GM19372 (cell line): ENCODE measurements at regions not wholly inside any gene's neighbourhood (a gene's known extent, or its start where the extent isn't known, plus 50 kb on each side); places are given as distances from the start of the nearest gene placed in this dataset.

Source experiments
- ATAC-seq: cut with Tn5 transposase; IDR thresholded peaks from one replicate; pipeline ENCODE4 v1.9.1; 2021; ENCODE audit warnings: mild to moderate bottlenecking, low read depth, moderate library complexity; ENCODE audit not compliant: unreplicated experiment

DNA sequence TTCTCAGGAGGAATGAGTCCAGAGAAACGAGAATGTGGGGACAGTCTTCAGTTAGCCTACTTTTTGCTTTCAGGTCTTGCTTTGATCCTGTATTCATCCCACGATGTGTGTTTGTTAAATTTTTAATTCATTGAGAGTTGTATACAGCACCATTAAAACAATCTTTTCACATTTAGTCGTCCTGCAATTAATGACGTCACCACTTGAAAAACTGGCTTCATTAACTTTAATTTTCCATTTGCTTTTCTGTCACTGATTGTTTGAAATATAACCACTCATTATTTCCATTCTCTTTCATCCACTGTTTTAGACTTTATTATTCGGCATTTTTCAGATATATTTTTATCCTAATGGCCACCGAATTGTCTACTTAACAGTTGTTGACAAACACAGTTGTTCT lies 146.9 kb downstream of the TFEC start:
- ATAC-seq: no peak

DNA sequence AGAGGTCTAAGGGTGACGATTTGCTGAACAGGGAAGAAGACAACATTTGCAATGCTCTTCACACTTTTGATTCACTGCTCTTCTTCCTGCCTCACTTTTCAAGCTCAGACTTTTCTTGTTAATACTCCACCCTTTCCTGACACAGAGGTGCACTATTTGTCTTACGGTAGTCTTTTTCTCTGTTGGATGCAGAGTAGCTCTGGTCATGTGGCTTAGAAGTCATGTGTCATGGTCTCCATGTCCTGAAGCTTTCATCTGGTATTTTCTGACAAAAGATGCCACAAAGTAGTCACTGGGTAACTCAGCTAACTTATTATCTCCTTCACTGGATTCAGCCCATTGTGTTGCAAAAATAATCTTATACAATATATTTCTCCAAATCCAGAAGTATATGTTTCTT lies 149.1 kb downstream of the TFEC start:
- ATAC-seq: no peak

DNA sequence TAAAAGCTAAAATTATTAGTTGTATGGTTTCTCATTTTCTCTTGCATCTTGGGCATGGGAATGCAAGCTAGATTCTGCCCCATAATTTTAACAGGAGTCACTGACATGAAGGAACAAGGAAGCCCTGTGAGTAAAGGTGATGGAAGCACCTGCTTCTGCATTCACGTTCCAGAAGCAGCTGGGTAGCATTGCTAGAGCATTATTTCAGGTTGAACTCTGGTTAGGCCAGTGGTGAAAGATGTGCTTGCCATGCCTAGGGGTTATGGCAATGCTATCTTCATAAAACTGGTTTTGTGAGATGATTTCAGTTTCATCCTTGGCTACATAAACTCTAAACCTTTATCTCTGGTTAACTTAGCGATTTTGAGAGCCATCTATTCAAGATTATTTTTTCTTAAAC lies 151.4 kb downstream of the TFEC start:
- no peak for ATAC-seq

DNA sequence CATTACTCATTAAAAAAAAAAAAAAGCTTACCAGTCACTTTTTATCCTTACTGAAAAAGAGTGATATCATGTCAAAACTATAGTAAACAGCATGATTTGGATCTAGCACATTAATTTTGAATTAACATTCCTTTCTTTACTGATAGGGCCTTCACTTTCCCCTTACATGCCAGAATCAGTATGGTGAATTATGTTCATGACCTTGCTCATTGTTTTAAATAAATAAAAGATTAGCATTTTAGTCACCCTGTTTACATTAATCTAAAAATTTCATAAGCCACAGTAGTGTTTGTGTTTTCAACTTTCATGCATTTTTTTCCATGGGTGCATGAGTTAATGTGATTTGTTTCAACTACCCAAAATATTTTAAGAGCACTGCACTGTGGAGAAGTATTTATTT lies 160.8 kb downstream of the TFEC start:
- no peak for ATAC-seq

DNA sequence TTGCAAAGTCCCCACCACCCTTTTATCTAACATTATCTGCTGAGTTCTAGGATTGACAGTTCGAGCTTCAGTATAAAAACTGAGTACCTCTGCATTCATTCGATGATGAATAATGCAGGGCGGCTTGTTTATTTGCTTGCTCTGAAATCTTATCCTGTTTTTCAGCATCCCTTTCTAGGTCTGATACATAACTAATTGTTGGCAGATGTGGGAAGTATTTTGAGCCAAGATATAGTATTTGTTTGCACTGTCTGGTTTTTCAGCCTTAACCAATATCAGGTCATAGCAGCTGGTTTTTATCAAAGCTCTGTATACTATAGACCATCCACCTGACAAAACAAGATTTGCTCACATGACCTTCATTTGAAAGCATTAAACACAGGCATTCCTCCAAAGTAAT lies 161.4 kb downstream of the TFEC start:
- ATAC-seq: no peak

DNA sequence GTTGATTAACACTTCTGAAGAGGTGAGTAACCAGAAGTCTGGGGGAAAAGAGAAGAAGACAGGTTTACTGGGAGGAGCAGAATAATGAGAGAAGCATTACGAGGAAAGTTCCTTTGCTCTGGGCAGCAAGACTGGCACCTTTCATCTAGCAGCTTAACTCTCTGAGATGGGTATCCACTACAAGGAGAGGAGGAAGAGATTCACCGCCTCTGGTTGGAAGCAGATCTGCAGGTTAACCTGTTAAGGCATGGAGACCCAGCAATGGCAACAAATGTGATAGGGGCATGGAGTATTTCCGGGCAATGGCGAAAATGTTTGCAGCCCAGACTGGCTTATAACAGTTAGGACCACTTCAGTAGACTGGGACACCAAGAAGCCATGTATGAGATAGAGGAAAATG lies 162.2 kb downstream of the TFEC start:
- no peak for ATAC-seq

DNA sequence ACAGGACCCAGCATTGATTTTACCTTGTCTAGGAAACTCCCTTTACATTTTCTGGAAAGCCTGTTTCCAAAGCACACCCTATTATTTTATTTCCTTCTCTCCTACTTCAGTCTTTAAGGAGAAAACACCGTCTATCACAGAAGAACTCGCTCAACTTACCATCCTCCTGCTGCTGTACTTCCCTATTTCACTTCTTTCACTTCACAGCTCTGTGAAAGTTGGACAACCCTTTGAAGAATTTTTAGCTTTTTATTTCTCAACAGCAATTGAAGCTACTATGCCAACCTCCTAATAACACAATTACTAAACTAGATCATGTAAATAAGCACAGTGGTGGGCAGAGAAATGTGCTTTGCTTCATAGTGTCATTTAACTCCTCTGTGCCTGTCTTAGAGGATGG lies 166.5 kb downstream of the TFEC start:
- ATAC-seq: no peak

DNA sequence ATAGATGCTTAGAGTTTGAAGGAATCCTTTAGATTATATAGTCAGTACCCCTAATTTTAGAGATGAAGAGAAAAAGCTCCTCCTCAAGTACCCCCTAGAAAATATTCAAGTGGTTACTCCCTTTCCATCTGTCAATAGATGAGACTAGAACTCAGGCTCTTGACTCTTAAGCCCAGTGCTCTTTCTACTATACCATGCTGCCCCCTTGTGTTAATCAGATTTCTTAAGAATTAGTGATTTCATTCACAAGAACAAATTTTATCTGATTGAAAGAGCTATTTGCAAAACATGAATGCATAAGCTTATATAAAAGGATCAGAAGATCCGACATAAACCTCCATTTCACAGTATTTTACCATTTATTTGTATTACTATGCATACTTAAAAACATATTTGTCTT lies 179.3 kb downstream of the TFEC start:
- no peak for ATAC-seq

DNA sequence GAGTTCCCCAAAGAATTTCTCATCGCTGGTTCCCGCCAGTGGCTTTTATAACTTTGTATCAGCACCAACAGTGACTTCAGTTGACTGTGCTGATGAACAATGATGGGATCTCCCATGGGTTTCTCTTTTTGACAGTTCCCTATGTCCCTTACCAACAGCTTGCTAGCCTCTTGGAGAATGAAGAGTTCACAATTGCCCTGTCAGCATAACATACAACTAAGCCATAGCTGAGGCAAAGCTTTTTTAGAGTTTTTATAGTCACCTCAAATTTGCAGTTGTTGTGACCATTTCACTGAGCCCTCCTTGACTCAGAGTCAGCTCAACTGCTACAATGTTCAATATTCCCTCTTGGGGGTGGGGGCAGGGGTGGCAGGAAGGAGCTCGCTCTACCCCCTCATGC lies 179.8 kb downstream of the TFEC start:
- ATAC-seq: no peak

DNA sequence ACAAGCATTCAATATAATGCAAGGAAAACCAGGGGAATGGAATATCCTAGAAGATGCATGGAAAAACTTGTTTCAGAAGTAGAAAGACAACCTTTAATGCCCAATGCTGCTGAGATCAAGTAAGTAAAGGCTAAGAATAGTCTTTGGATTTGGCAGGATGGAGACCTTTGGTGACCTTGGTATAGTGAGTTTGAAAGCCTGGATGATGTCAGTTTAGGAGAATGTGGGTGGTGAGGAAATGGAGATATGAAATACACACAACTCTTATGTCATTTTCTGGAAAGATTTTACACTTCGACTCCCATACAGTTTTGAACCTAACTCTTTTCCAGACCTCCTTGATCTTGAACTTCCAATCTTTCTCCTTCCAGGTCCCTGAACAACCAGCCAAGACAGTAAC lies 185.7 kb downstream of the TFEC start:
- no peak for ATAC-seq

DNA sequence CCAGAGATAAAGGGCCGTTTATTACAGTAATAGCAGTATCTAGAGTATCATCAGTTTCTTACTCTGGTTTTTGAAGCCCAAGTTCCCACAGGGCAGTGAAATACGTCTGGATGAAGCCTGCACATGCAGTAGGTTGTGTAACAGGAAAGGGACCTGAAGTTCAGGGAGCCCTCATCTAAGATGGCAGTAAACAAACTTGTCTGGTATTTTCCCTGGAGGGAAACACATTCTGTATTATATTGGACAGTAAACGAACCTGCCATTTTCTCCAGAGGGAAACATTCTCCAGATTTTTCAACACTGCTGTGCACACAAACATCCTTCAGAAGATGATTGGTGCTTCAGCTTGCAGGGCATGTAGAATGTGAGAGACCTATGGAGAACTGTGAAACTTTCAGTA lies 189.9 kb downstream of the TFEC start:
- ATAC-seq: no peak

DNA sequence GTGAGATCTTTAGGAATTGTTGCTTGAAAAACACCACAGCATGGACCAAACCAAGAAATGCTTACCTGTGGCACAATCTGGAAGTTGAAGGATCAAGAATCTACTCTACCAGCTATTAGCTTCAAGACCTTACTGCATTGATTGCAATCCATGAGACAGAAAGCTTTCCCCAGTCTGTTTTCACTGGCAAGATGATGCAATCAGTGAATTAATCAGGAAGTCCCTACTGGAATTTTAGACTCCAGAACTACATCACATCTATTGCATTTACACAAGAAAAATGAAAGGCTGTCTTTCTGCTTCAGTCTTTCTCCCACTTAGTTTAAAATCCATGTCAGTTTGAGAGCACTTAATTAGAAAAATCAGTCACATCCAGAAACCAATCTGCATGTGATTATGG lies 191.7 kb downstream of the TFEC start:
- no peak for ATAC-seq

DNA sequence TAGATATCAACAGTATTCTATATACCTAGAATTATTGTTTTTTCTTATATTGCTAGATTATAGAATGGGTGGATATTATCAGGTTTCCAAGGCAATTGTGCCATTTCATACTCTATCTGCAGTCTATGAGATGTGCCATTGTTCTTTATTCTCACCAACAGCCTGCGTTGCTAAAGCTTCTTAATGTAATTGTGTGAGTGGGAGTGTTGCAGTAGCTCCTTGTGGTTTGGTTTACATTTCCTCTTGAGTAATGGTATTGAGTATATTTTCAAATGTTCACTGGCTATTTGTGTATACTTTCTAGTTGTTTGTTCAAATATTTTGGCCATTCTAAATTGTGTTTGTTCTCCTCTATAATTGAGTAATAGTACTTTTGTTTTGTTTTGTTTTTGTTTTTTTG lies 199.2 kb downstream of the TFEC start:
- no peak for ATAC-seq

DNA sequence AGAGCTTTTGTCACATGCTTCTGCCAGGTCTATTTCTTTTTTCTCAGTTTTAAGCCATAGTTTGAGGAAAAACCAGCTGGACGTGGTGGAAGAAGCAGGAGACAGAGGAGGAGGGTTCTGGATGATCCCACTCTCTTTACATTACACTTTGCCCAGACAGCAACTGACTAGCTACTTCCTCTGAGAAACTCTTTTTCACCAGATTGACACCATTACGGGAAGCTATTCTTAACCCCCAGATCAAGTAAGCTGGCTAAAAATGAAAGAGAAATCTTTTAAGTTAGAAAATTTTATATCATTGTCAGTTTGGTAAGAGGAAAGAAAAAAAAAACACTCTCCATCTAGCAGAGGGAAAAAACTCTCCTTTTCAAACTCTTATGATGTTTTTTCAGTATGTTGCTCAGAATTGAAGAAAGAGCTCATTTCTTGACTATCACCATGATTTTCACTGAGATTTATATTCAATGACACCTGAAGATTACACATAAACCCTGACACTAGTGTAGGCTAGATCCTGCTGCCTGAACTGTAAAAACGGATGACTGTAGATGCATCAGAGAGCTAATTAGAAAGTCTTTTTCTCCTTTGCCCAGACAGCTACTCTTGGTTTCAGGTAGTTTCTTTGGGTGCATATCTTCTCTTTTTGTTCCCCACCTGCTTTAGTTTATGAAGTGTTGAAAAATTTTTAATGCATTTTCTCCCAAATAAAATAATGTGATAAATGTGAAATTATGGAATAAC lies 203.1 kb downstream of the TFEC start:
- no peak for ATAC-seq

DNA sequence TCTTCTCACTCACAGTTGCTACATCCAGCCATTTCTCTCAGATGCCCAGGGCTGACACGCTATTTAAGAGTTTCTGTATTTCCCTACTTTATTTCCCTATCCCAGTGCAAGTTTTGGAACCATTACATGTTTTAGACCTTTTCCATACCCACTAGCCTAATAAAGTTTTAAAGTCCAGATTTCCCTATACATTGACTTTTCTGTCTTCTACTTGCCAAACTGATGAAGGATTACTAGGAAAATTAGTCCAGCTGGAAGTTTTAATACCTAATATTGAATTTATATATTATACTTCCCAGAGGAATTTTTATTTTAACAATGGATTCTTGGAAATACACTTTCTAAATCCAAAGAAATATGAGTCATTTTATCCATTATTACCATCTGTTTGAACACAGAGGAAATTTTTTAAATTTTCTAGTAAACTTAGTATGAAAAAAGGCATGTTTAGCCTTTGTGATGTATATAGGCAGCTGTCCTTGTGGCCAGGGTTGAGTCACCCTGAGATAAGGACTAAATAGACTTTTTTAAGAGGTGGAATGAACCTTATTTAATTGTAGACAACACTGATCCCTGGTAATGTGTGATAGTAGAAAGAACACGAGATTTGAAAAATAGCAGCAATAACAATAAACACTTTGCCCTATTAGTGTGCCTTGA lies 205.0 kb downstream of the TFEC start:
- no peak for ATAC-seq

DNA sequence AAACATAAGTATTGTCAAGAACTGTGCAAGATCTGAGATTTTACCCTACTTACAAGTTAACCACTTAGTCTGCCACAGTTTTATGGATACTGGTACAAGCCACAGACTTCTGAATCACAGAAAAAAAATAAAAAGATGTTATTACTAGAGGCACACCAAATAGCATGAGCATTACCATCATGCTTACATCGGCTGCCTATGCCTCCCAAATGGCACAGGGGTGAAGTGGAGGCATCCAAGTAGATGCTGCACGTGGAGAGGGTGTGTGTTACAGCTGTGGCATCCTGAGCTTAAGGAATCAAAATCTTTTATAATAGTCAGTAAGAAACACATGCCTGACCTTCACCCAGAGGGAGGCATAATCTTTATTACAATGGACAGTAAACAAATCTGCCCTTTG lies 207.8 kb downstream of the TFEC start:
- no peak for ATAC-seq

DNA sequence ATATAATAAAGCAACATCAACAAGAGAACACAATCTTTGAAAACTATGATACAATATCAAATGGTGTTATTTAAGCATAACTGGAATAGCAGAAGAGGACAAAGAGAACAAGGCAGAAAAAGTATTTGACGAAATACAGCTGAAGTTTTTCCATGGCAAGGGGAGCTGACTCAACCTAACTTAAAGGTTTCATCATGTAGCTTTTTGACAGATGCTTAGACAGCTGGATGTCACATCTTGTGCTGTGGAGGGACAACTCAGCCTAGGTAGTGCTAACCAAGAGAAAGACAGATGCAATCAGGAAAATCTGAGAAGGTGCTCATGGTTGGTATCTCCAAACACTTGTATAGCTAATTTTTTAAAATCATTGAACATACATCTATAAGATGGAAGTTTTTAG lies 208.2 kb downstream of the TFEC start:
- no peak for ATAC-seq

DNA sequence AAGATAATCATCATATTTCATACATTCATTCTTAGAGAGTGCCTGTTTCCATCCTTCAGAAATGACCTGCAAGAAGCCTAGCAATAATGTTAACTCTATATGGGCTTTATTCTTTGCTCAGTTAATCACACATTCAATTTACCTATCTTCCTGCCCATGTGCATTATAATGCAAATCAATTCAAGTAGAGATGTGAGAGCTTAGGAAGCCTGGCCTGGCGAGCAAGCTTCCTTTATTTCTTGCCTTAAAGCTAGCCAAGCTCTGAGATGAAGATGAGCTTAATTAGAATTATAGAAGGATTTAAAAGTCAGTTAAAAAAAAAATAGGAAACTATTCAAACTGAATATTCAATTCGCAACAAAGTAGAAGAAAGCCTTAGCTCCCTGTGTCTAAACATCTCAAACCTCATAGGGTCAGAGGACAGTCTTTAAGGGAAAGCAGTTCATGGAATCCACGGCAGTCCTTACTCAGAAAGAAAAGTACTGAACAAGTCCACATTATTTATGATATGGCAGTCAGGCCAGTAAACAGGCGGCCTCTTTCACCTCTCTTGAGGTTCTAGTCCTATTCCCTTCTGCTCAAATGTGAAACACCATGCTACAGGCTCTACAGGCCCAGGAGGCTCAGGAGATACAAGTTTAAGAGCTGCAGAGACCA lies 214.1 kb downstream of the TFEC start:
- ATAC-seq: no peak

DNA sequence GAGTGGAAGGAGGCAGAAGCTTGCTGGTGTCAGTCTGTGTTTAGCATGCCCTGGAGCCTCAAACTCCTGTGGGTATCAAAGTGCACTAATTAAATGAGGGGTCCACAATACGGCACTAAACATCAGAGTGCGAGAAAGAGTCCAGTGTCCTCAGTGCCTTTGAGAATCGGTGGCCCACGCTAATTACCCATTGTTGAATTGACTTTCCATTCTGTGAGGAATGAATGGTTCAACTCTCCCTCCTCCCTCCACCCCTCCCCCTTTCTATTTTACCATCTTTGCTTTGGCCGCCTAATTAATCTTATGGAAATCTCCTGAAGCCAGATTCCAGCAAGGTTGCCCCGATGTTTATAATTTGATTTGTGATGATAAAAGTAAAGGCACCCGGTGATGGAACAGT lies 217.8 kb downstream of the TFEC start:
- ATAC-seq: no peak

DNA sequence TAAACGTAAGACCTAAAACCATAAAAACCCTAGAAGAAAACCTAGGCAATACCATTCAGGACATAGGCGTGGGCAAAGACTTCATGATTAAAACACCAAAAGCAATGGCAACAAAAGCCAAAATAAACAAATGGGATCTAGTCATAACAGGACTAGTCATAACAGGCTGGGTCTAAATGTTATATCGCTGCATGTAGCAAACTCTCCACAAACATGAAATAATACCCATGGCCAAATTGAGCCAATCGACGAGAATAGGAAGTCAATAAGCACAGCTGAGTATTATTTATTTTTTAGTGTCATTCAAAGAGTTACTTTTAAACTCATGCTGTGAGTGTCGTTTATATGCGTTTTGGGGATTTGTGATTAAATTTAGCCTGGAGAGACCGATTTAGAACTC lies 225.1 kb downstream of the TFEC start:
- no peak for ATAC-seq

DNA sequence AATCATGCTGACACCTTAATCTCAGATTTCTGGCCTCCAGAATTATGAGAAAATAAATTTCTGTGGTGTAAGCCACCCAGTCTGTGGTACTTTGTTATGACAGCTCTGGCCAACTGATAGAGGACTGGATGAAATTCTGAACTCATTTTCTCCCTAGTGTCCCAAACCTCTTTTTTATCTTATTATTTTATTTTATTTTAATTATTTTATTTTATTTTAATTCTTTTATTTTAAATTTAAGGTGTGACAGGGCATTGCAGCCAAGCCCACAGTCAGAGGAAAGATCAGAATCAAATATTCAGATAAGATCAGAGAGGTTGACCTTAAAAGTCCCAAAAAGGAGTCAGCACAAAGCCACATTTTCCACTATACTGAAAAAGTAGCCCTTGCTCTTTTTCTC lies 228.1 kb downstream of the TFEC start:
- no peak for ATAC-seq

DNA sequence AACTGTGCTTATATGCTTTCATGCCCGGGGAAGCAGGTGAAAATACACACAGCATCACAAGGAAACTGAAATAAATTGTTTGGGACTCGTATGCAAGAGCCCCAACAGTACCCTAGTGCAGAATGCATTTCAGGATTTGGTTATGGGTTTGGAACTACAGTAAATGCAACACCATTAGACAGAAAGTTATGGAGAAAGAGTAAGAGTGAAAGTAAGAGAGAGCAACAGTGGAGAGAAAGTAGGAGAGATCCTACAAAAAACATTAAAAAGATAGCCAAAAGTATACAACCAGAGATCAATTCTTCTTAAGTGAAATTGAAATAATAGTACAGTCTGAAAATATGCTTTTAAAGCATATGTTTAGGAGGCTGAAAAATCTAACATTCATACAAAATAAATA lies 231.1 kb downstream of the TFEC start:
- ATAC-seq: no peak
